Fibroblast of the aortic adventitia (primary cell): ENCODE measurements at regions not wholly inside any gene's neighbourhood (a gene's known extent, or its start where the extent isn't known, plus 50 kb on each side); places are given as distances from the start of the nearest gene placed in this dataset.

Source experiments
- DNase-seq: peaks from one replicate; pipeline ENCODE4 v3.0.0-alpha.2; 2010; ENCODE audit warnings: low read depth
- H3K4me3 ChIP-seq: 2 replicates; pipeline ENCODE4 v1.5.1; 2011; ENCODE audit warnings: low read depth, mild to moderate bottlenecking, control low read depth, low read length, moderate library complexity
- TF ChIP-seq, protein P1 (sequence below): IDR thresholded peaks from 2 replicates; pipeline ENCODE4 v1.5.1; 2011; ENCODE audit warnings: mild to moderate bottlenecking, low read length, control low read depth, inconsistent platforms; ENCODE audit not compliant: insufficient read depth

DNA sequence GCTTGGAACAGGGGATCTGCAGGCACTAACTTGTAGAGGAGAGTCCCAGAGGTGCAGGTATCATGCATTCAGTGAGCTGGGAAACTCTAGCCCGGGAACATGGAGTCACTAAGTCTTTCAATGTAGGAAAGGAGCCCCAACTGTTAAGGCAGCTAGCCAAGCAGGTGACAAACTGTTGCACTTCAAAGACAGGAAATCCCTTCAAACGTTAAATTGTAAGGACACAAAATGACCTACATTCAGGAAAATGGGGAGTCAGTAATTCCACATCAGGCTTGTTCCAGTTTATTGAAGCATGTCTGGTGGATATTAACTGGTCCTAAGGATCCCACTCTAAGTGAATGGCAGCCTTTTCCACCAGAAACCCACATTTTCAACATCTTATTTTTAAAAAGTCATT, 364.5 kb downstream of the MTX2 start:
- H3K4me3 ChIP-seq = no peak overlapping the region
- no peak for DNase-seq
- TF ChIP-seq, protein P1, sequence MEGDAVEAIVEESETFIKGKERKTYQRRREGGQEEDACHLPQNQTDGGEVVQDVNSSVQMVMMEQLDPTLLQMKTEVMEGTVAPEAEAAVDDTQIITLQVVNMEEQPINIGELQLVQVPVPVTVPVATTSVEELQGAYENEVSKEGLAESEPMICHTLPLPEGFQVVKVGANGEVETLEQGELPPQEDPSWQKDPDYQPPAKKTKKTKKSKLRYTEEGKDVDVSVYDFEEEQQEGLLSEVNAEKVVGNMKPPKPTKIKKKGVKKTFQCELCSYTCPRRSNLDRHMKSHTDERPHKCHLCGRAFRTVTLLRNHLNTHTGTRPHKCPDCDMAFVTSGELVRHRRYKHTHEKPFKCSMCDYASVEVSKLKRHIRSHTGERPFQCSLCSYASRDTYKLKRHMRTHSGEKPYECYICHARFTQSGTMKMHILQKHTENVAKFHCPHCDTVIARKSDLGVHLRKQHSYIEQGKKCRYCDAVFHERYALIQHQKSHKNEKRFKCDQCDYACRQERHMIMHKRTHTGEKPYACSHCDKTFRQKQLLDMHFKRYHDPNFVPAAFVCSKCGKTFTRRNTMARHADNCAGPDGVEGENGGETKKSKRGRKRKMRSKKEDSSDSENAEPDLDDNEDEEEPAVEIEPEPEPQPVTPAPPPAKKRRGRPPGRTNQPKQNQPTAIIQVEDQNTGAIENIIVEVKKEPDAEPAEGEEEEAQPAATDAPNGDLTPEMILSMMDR = no peak

GRCh38 chr2:176636401-176636800, 367.2 kb downstream of the MTX2 start:
- DNase-seq = no peak
- TF ChIP-seq, protein P1 = no peak
- no peak overlapping the region for H3K4me3 ChIP-seq

DNA sequence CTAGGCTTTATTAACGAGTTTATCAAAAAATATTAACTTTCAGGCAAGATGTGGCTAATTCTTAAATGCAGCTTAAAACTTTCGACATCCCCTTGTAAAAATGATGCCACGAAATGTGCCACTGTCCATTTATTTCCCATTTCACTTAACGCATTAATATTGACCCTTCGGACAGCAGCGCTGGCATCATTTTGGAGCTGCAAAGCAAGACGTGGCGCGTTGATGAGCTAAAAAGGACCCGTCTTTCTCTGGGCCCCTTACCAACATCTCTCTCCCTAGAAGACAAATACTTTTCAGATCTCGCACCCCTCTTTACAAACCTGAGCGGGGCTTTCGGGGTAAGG, 367.9 kb downstream of the MTX2 start:
- H3K4me3 ChIP-seq = peak overlapping the region; percentile 68
- DNase-seq = no peak
- TF ChIP-seq, protein P1 = no peak

DNA sequence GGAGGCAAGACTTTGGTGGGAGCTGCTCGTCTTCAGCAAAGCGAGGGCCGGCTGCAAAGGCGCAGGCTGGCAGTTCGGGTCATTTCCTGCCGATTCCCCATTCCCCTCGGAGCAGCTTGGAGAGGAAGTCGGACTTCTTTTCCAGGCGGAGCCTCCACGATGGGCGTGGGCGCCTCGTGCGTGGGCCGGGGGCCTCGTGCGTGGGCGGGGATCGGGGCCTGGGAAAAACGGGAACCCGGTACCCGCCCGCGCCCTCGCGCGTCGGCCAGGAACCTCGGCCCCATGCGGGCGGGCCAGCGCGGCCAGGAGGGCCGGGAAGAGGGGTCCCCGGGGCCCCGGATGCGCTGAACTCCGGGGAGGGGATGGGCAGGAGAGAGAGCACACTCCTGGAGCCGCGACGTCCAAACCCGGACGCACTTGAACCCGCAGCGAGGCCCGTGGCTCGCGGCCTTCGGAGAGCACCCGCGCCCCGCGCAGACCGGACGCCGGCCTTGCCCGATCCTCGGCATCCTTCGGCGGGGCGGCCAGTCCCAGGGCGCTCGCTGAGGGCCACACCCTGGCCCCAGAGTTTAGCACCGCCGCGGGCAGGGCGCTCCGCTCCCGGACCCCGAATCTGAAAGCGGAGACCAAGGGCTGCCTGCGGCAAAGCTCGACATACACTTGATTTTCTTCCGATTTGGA, 368.4 kb downstream of the MTX2 start:
- TF ChIP-seq, protein P1 = no peak
- H3K4me3 ChIP-seq = peak overlapping the region; percentile 68
- DNase-seq = peak; percentile 16

- peak; percentile 58 for DNase-seq
- H3K4me3 ChIP-seq = peak overlapping the region; percentile 68
- TF ChIP-seq, protein P1 = peak; percentile 65
Measured at GRCh38 chr2:176638167-176639015, 369.1 kb downstream of the MTX2 start.

GRCh38 chr2:176639016-176639343, 369.7 kb downstream of the MTX2 start:
- H3K4me3 ChIP-seq = no peak overlapping the region
- TF ChIP-seq, protein P1 = no peak
- no peak for DNase-seq
